ENCODE measurements at regions not wholly inside any gene's neighbourhood (a gene's known extent, or its start where the extent isn't known, plus 50 kb on each side); places are given as distances from the start of the nearest gene placed in this dataset.

GRCh38 chr5:68433923-68434879 lies 218.6 kb downstream of the PIK3R1 start (continued):
- TF ChIP-seq ZNF646 (CRISPR knock-in tag; IDR thresholded peaks at IDR 0.05), result no peak
- no peak for TF ChIP-seq ZNF33A (CRISPR knock-in tag; IDR thresholded peaks at IDR 0.05; ENCODE audit: borderline replicate concordance)
- peak; percentile 74; the same call in 1 of the 2 replicates for TF ChIP-seq ZBTB20 (CRISPR knock-in tag; IDR thresholded peaks at IDR 0.05; ENCODE audit: borderline replicate concordance, low read depth)
- peak; percentile 82 for TF ChIP-seq SP5 (CRISPR knock-in tag; IDR thresholded peaks at IDR 0.05; ENCODE audit: borderline replicate concordance, low read depth)
- no peak for TF ChIP-seq CCDC6 (CRISPR knock-in tag; IDR thresholded peaks at IDR 0.05)
- no peak for TF ChIP-seq DRAP1 (CRISPR knock-in tag; IDR thresholded peaks at IDR 0.05)
- peak; percentile 25; the same call in 1 of the 2 replicates for TF ChIP-seq ELF3 (CRISPR knock-in tag; IDR thresholded peaks at IDR 0.05)
- TF ChIP-seq E2F5 (CRISPR knock-in tag; conservative IDR thresholded peaks at IDR 0.05), result no peak
- no peak for TF ChIP-seq RAD21 (CRISPR knock-in tag; IDR thresholded peaks at IDR 0.05)
- TF ChIP-seq ZNF329 (CRISPR knock-in tag; IDR thresholded peaks at IDR 0.05; ENCODE audit: low read depth), result peak; percentile 35; the same call in 1 of the 2 replicates
- no peak for TF ChIP-seq NFIC (IDR thresholded peaks at IDR 0.05; ENCODE audit: low read length)
- no peak for TF ChIP-seq PLRG1 (conservative IDR thresholded peaks at IDR 0.05)
- no peak for TF ChIP-seq KLF12 (CRISPR knock-in tag; IDR thresholded peaks at IDR 0.05; ENCODE audit: borderline replicate concordance)
- TF ChIP-seq NONO (IDR thresholded peaks at IDR 0.05), result no peak
- no peak for TF ChIP-seq NONO (CRISPR knock-in tag; conservative IDR thresholded peaks at IDR 0.05)
- TF ChIP-seq KDM3A (CRISPR knock-in tag; IDR thresholded peaks at IDR 0.05; ENCODE audit: low read depth), result no peak
- TF ChIP-seq HINFP (CRISPR knock-in tag; IDR thresholded peaks at IDR 0.05; ENCODE audit: low read depth), result no peak
- TF ChIP-seq ZNF530 (CRISPR knock-in tag; IDR thresholded peaks at IDR 0.05; ENCODE audit: low read depth), result no peak
- 0 out of 2 replicates have a peak, but pooled peaks have one; percentile 16 for TF ChIP-seq ELF1 (CRISPR knock-in tag; IDR thresholded peaks at IDR 0.05)
- no peak for TF ChIP-seq HNRNPUL1 (IDR thresholded peaks at IDR 0.05; ENCODE audit: low read depth, low read length)
- peak; percentile 63 for TF ChIP-seq XRCC5 (optimal IDR thresholded peaks at IDR 0.05; ENCODE audit: low read length)
- peak; percentile 60; the same call in 1 of the 2 replicates for TF ChIP-seq ZSCAN25 (CRISPR knock-in tag; IDR thresholded peaks at IDR 0.05)

Data from HepG2 (cell line).